GM12892 (cell line): ENCODE measurements at regions not wholly inside any gene's neighbourhood (a gene's known extent, or its start where the extent isn't known, plus 50 kb on each side); places are given as distances from the start of the nearest gene placed in this dataset.

Experiments
- DNase-seq: peaks from one replicate; pipeline ENCODE4 v3.0.0; 2011; ENCODE audit not compliant: insufficient read length
- FAIRE-seq: peaks from 2 replicates; lab custom pipeline; 2011; peaks lifted over from hg19 to GRCh38; lab: Jason Lieb, UNC
- POLR2A ChIP-seq: IDR thresholded peaks from 2 replicates; pipeline ENCODE4 v1.6.1; 2011; ENCODE audit warnings: low read depth, low read length, control low read depth
- POLR2AphosphoS5 ChIP-seq: IDR thresholded peaks from 2 replicates; pipeline ENCODE4 v1.6.1; 2011; ENCODE audit warnings: low read depth, low read length, control low read depth
- TAF1 ChIP-seq: IDR thresholded peaks from 2 replicates; pipeline ENCODE4 v1.6.1; 2011; ENCODE audit warnings: low read depth, mild to moderate bottlenecking, control low read depth, low read length, borderline replicate concordance

- DNase-seq (no peak), FAIRE-seq (no peak)
- no peak for TF ChIP-seq POLR2AphosphoS5
- no peak for TF ChIP-seq POLR2A
- TF ChIP-seq TAF1 = no peak
These were observed 278.1 kb upstream of the FAT3 start for GRCh38 chr11:91946397-91946951.

- DNase-seq (no peak), FAIRE-seq (no peak)
- TF ChIP-seq POLR2A = no peak
- TF ChIP-seq POLR2AphosphoS5 = no peak
- TF ChIP-seq TAF1 = no peak
These were observed 289.5 kb upstream of the FAT3 start for GRCh38 chr11:91935120-91935519.

GRCh38 chr11:91932151-91932821 lies 292.3 kb upstream of the FAT3 start:
- DNase-seq (no peak), FAIRE-seq (no peak)
- TF ChIP-seq POLR2A (no peak), TAF1 (no peak), POLR2AphosphoS5 (no peak)

GRCh38 chr11:91927448-91927847 lies 297.2 kb upstream of the FAT3 start:
- TF ChIP-seq POLR2A (no peak), TAF1 (no peak), POLR2AphosphoS5 (no peak)
- DNase-seq (no peak), FAIRE-seq (no peak)

GRCh38 chr11:91926965-91927364 lies 297.7 kb upstream of the FAT3 start:
- TF ChIP-seq POLR2AphosphoS5 (no peak), TAF1 (no peak), POLR2A (no peak)
- DNase-seq (no peak), FAIRE-seq (no peak)

- DNase-seq = no peak
- FAIRE-seq = no peak
- no peak for TF ChIP-seq POLR2AphosphoS5
- no peak for TF ChIP-seq POLR2A
- TF ChIP-seq TAF1 = no peak
These were observed 301.8 kb upstream of the FAT3 start for GRCh38 chr11:91922846-91923245.

- DNase-seq = no peak
- TF ChIP-seq TAF1 (no peak), POLR2AphosphoS5 (no peak), POLR2A (no peak)
- no peak for FAIRE-seq
These were observed 302.6 kb upstream of the FAT3 start for GRCh38 chr11:91921974-91922373.

GRCh38 chr11:91913407-91913806 lies 311.2 kb upstream of the FAT3 start:
- FAIRE-seq (no peak), DNase-seq (no peak)
- no peak for TF ChIP-seq POLR2A
- TF ChIP-seq TAF1 = no peak
- no peak for TF ChIP-seq POLR2AphosphoS5

GRCh38 chr11:91912322-91912721 lies 312.3 kb upstream of the FAT3 start:
- TF ChIP-seq POLR2AphosphoS5 (no peak), TAF1 (no peak), POLR2A (no peak)
- no peak for FAIRE-seq
- DNase-seq = no peak

- no peak for FAIRE-seq
These were observed 317.6 kb upstream of the FAT3 start for GRCh38 chr11:91906871-91907624.

More at GRCh38 chr11:91906871-91907624, 317.6 kb upstream of the FAT3 start:
- DNase-seq = no peak
- no peak for TF ChIP-seq POLR2AphosphoS5
- no peak for TF ChIP-seq TAF1
- no peak for TF ChIP-seq POLR2A
